Calu3 (cell line): ENCODE measurements at regions not wholly inside any gene's neighbourhood (a gene's known extent, or its start where the extent isn't known, plus 50 kb on each side); places are given as distances from the start of the nearest gene placed in this dataset.

Source experiments
- BruUV-seq: library from RNA; stranded (reverse); fragments of 400-500 nt; replicated peaks from 2 replicates; lab custom pipeline; 2021; lab: Mats Ljungman, UMichigan
- CTCF ChIA-PET: fragments of 300-600 bp; sonication (Branson Sonifier 250); formaldehyde crosslinking; loops from one replicate; lab custom pipeline; 2022; ENCODE audit warnings: antibody characterized with exemption; lab: Charles Lee
- DNase-seq: peaks from one replicate; pipeline ENCODE4 v3.0.0; 2022
- H3K27ac Mint-ChIP-seq: one replicate; pipeline ENCODE4 v1.8.0; 2022; ENCODE audit warnings: mixed read lengths; ENCODE audit not compliant: unreplicated experiment
- H3K27me3 Mint-ChIP-seq: one replicate; pipeline ENCODE4 v1.8.0; 2022; ENCODE audit warnings: mixed read lengths; ENCODE audit not compliant: unreplicated experiment
- H3K36me3 Mint-ChIP-seq: one replicate; pipeline ENCODE4 v1.8.0; 2022; ENCODE audit warnings: mild to moderate bottlenecking, moderate library complexity, mixed read lengths; ENCODE audit not compliant: insufficient read depth, unreplicated experiment
- H3K4me1 Mint-ChIP-seq: one replicate; pipeline ENCODE4 v1.8.0; 2022; ENCODE audit warnings: mild to moderate bottlenecking, low read depth, mixed read lengths; ENCODE audit not compliant: unreplicated experiment
- H3K4me3 Mint-ChIP-seq: one replicate; pipeline ENCODE4 v1.8.0; 2022; ENCODE audit warnings: mild to moderate bottlenecking, low read depth, moderate library complexity, mixed read lengths; ENCODE audit not compliant: unreplicated experiment
- H3K9me3 Mint-ChIP-seq: one replicate; pipeline ENCODE4 v1.8.0; 2022; ENCODE audit warnings: low read depth, mixed read lengths; ENCODE audit not compliant: unreplicated experiment
- intact Hi-C: fragments of 100-400 bp; cut with micrococcal nuclease; formaldehyde crosslinking; loops from one replicate; pipeline ENCODE4 v1.10.0; 2022; ENCODE audit not compliant: unreplicated experiment
- TF ChIP-seq, protein P1 (sequence below): fragments of 200-600 bp; IDR thresholded peaks from one replicate; pipeline ENCODE4 v1.8.0; 2022; ENCODE audit warnings: antibody characterized with exemption; ENCODE audit not compliant: unreplicated experiment

DNA sequence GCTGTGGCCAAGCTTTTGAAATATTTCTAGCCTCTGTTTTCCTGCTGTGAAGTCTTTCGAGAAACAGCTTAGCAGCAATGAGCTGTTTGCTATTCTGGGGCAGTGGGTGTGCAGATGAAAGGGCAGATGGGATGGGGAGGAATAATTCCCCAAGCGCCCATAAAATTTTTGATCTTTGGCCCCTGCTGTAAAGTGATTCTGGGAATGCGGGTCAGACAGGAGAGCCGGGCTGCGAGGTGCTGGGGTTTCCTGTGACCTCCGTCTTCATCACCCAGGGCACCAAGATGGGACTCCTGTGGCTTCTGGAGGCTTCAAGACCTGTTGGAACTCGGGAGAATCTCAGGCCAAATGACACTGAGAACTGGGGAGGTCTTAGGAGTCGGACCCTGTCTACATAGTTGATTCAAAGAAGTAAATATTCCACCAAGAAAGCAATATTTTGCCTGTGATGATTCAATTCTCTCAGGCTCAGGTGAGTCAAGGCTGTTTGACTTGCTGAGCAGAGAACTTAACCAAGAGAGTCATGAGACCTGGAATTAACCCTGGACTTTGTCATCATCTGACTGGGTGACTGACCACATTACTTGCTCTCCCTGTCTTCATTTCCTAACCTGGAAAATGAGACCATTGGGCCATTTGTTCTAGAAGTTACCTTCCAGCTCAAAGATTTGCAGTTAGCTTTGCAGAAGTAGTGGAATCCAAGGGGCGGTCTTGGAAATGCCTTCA is 86.4 kb downstream of the POLR2M start:
- CTCF ChIA-PET, result interaction anchor here (0.8 kb wide), 1 partner anchor 68 kb away, joined by 3 read pairs; no protein-coding TSS in a partner anchor
- H3K4me3 Mint-ChIP-seq, result no peak overlapping the region
- H3K27ac Mint-ChIP-seq, result no peak overlapping the region
- no TSS peak for BruUV-seq
- H3K9me3 Mint-ChIP-seq, result no peaks in the 10 kb centered on the region
- intact Hi-C loops, result no loop called here
- DNase-seq, result peak; percentile 17
- peaks cover 30% of the 10 kb centered on the region for H3K27me3 Mint-ChIP-seq
- H3K36me3 Mint-ChIP-seq, result no peaks in the 10 kb centered on the region
- peaks cover 22% of the 10 kb centered on the region for H3K4me1 Mint-ChIP-seq
- TF ChIP-seq, protein P1, sequence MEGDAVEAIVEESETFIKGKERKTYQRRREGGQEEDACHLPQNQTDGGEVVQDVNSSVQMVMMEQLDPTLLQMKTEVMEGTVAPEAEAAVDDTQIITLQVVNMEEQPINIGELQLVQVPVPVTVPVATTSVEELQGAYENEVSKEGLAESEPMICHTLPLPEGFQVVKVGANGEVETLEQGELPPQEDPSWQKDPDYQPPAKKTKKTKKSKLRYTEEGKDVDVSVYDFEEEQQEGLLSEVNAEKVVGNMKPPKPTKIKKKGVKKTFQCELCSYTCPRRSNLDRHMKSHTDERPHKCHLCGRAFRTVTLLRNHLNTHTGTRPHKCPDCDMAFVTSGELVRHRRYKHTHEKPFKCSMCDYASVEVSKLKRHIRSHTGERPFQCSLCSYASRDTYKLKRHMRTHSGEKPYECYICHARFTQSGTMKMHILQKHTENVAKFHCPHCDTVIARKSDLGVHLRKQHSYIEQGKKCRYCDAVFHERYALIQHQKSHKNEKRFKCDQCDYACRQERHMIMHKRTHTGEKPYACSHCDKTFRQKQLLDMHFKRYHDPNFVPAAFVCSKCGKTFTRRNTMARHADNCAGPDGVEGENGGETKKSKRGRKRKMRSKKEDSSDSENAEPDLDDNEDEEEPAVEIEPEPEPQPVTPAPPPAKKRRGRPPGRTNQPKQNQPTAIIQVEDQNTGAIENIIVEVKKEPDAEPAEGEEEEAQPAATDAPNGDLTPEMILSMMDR, result no peak

DNA sequence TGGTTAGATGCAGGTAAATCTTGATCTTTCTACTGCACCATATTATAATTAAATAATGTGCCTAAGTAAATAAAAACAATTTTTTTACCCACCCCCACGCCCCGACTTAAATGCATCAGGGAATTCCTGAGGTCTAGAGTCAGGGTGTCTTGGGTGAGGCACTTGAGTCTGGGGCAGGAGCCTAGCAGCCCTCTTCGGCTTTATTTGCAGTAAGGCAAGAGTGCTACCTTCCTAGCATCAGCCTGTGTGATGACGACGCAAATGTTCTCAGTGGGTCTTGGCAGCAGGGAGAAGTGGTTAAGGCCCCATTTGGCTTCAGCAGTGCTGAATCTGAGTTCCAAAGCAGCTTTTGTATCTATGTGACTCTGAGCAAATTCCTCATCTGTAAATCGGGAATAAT is 88.7 kb downstream of the POLR2M start:
- Mint-ChIP-seq H3K27me3 (peaks cover 8% of the 10 kb centered on the region), H3K27ac (no peak overlapping the region), H3K9me3 (peaks cover 2% of the 10 kb centered on the region), H3K36me3 (no peaks in the 10 kb centered on the region), H3K4me1 (peaks cover 22% of the 10 kb centered on the region), H3K4me3 (no peak overlapping the region)
- CTCF ChIA-PET, result no interaction called here
- intact Hi-C loops, result no loop called here
- no peak for DNase-seq
- TF ChIP-seq, protein P1, result no peak
- BruUV-seq, result no TSS peak

DNA sequence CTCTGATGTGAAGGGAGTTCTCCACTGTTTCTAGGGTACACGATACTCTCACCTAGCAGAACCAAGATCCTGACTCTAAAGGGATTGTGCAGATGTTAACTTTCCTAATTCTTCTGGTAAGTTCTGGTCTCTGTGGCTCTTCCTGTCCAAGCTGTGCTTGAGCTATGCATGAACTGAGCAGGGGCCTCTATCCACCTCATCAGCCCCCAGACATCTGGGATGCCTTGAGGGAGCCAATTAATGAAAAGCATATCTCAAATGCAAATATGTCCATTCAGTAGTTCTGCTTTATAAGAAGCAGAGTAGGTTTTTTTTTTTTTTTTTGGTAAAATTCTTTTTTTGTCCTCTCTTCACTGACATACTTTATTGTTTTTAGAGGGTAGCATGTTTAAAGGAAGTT is 89.6 kb downstream of the POLR2M start:
- H3K36me3 Mint-ChIP-seq, result no peaks in the 10 kb centered on the region
- no peak overlapping the region for H3K27ac Mint-ChIP-seq
- no TSS peak for BruUV-seq
- H3K4me1 Mint-ChIP-seq, result peaks cover 22% of the 10 kb centered on the region
- no peak for DNase-seq
- no peak overlapping the region for H3K4me3 Mint-ChIP-seq
- TF ChIP-seq, protein P1, result no peak
- H3K9me3 Mint-ChIP-seq, result peaks cover 2% of the 10 kb centered on the region
- CTCF ChIA-PET, result interaction anchor here (0.7 kb wide), 2 partner anchors 50 to 148 kb away, joined by 3 to 4 read pairs; no protein-coding TSS in a partner anchor
- H3K27me3 Mint-ChIP-seq, result no peaks in the 10 kb centered on the region
- intact Hi-C loops, result no loop called here

DNA sequence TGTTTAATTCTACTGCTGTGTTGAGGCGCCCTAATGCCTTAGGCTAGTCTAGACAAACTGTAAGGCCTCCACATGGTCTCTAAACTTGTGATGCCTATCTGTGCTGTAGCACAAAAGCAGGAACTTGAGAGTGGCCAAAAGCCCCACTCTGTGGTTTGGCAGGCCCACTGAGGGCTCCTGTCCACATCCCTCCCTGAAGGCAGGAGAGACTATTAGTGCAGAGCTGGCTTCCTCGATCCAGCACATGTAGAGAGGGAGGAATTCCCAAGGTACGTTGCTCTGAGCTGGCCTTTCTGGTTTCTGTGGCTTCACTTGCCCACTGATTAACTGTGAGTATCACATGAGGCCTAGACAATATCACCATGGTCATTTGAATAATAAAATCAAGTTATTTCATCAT is 90.6 kb downstream of the POLR2M start:
- Mint-ChIP-seq H3K27me3 (no peaks in the 10 kb centered on the region), H3K36me3 (no peaks in the 10 kb centered on the region), H3K4me3 (no peak overlapping the region), H3K9me3 (peaks cover 2% of the 10 kb centered on the region), H3K27ac (no peak overlapping the region), H3K4me1 (peaks cover 22% of the 10 kb centered on the region)
- intact Hi-C loops, result no loop called here
- DNase-seq, result no peak
- CTCF ChIA-PET, result no interaction called here
- no TSS peak for BruUV-seq
- TF ChIP-seq, protein P1, result no peak
